ENCODE measurements at regions not wholly inside any gene's neighbourhood (a gene's known extent, or its start where the extent isn't known, plus 50 kb on each side); places are given as distances from the start of the nearest gene placed in this dataset.
A peak's percentile ranks its signal among the peaks of the same experiment; 100 is the strongest.

GRCh38 chrX:33840176-33840575, 291.9 kb downstream of the FAM47A start:
- Histone ChIP-seq H3K27me3 (ENCODE audit: control insufficient read depth, insufficient read depth, low read length) (no peaks in the 10 kb centered on the region), H3K4me3 (ENCODE audit: insufficient read depth, low read depth, low read length) (no peak overlapping the region), H3K36me3 (replicated peaks; ENCODE audit: control insufficient read depth, insufficient read depth, low read length) (no peaks in the 10 kb centered on the region)
- DNase-seq, result no peak

- no peaks in the 10 kb centered on the region for H3K27me3 ChIP-seq (ENCODE audit: control insufficient read depth, insufficient read depth, low read length)
- no peaks in the 10 kb centered on the region for H3K36me3 ChIP-seq (replicated peaks; ENCODE audit: control insufficient read depth, insufficient read depth, low read length)
- no peak overlapping the region for H3K4me3 ChIP-seq (ENCODE audit: insufficient read depth, low read depth, low read length)
- DNase-seq, result no peak
Observed at GRCh38 chrX:33831211-33831610, 300.9 kb downstream of the FAM47A start.

DNA sequence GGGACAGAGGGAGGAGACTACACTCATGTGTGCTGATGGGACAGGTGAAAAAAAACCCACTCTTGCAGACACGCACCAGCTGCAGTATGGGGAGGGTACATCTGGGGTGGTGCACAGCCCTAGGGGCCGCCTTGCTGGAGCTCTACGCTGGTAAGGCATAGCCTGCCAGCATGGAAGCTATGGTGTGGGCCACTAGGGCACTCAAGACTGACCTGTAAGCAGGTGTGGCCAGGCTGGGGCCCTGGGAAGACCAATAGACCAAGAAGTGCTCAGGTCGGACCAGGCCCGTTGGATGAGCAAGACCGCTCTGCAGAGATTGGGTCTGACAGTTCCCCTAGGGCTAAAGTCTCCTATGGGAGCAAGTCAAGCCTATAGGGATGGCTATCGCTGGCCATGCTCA, 314.8 kb downstream of the FAM47A start:
- Histone ChIP-seq H3K36me3 (replicated peaks; ENCODE audit: control insufficient read depth, insufficient read depth, low read length) (no peaks in the 10 kb centered on the region), H3K4me3 (ENCODE audit: insufficient read depth, low read depth, low read length) (no peak overlapping the region), H3K27me3 (ENCODE audit: control insufficient read depth, insufficient read depth, low read length) (no peaks in the 10 kb centered on the region)
- DNase-seq, result no peak

GRCh38 chrX:33808636-33809035, 323.5 kb downstream of the FAM47A start:
- Histone ChIP-seq H3K36me3 (replicated peaks; ENCODE audit: control insufficient read depth, insufficient read depth, low read length) (no peaks in the 10 kb centered on the region), H3K27me3 (ENCODE audit: control insufficient read depth, insufficient read depth, low read length) (no peaks in the 10 kb centered on the region), H3K4me3 (ENCODE audit: insufficient read depth, low read depth, low read length) (no peak overlapping the region)
- DNase-seq, result peak; percentile 4

- no peak for DNase-seq
- H3K4me3 ChIP-seq (ENCODE audit: insufficient read depth, low read depth, low read length), result no peak overlapping the region
- no peaks in the 10 kb centered on the region for H3K27me3 ChIP-seq (ENCODE audit: control insufficient read depth, insufficient read depth, low read length)
- no peaks in the 10 kb centered on the region for H3K36me3 ChIP-seq (replicated peaks; ENCODE audit: control insufficient read depth, insufficient read depth, low read length)
Observed at GRCh38 chrX:33784548-33784947, 347.6 kb downstream of the FAM47A start.

DNA sequence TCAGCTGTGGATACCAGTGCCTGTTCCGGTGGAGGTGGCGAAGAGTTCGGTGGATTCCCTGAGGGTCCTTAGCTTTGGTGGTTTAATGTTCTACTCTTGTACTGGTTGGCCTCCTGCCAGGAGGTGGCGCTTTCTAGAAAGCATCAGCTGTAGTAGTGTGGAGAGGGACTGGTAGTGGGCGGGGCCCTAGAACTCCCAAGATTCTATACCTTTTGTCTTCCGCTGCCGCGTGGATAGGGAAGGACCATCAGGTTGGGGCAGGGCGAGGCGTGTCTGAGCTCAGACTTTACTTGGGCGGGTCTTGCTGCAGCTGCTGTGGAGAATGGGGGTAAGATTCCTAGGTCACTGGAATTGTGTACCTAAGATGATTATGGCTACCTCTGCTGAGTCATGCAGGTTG, 390.3 kb downstream of the FAM47A start:
- no peak for DNase-seq
- Histone ChIP-seq H3K4me3 (ENCODE audit: insufficient read depth, low read depth, low read length) (peak overlapping the region; percentile 35; the same call in 1 of the 2 replicates), H3K27me3 (ENCODE audit: control insufficient read depth, insufficient read depth, low read length) (no peaks in the 10 kb centered on the region), H3K36me3 (replicated peaks; ENCODE audit: control insufficient read depth, insufficient read depth, low read length) (no peaks in the 10 kb centered on the region)

DNA sequence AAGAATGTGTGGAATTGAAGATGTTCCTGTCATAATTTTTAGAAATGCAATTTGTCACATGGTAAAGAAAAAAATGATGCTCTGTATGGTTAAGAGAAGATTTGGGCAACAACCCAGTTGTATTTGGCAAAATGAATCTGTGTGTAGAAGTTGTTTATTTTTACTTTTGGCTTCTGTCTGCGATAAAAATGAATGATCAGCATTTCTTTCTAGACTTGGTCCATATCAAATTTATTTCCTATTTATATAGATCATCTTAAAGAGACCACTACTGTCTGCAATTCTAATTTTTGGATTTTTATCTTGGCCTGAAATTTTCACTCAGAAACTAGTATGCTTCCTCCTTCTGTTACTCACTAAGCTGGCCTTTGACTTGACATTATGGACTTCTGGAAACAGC, 396.9 kb downstream of the FAM47A start:
- DNase-seq, result no peak
- Histone ChIP-seq H3K4me3 (ENCODE audit: insufficient read depth, low read depth, low read length) (no peak overlapping the region), H3K27me3 (ENCODE audit: control insufficient read depth, insufficient read depth, low read length) (no peaks in the 10 kb centered on the region), H3K36me3 (replicated peaks; ENCODE audit: control insufficient read depth, insufficient read depth, low read length) (no peaks in the 10 kb centered on the region)

GRCh38 chrX:33726281-33727160, 405.6 kb downstream of the FAM47A start:
- no peaks in the 10 kb centered on the region for H3K36me3 ChIP-seq (replicated peaks; ENCODE audit: control insufficient read depth, insufficient read depth, low read length)
- DNase-seq, result peak; percentile 21
- peak overlapping the region; percentile 67 for H3K4me3 ChIP-seq (ENCODE audit: insufficient read depth, low read depth, low read length)
- peaks cover 9% of the 10 kb centered on the region for H3K27me3 ChIP-seq (ENCODE audit: control insufficient read depth, insufficient read depth, low read length)

DNA sequence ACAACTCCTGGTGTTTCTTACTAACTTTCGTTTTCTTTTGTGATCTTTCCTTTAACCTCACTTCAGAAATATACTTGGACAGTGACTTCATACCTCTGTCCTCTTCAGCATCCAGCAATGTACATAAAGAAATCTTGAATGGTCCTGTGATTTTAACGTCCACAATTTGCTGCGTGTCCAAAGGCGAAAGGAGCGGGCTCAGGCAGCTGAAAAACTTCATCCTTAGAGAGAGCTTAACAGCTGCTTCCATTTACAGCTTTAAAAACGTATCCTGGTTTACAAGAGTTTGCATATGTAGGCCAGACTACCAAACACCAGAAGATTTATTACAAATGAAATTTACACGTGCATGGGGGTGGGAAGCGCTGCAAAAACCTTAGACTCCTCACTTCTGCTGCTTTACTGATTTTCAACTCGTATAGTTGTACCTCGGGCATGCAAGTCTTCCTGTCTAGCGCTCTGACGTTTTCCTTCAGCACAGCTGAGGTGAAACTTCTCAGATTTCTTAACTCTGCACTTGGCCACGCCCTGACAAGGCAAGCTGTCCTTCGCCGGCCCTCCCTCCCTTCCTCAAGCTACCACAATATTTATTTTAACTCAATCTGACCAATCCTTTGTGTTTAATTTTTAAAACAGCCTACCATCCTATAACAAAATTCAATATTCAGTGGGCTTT, 406.4 kb downstream of the FAM47A start:
- Histone ChIP-seq H3K36me3 (replicated peaks; ENCODE audit: control insufficient read depth, insufficient read depth, low read length) (no peaks in the 10 kb centered on the region), H3K27me3 (ENCODE audit: control insufficient read depth, insufficient read depth, low read length) (peaks cover 9% of the 10 kb centered on the region), H3K4me3 (ENCODE audit: insufficient read depth, low read depth, low read length) (peak overlapping the region; percentile 67)
- DNase-seq, result peak; percentile 43

DNA sequence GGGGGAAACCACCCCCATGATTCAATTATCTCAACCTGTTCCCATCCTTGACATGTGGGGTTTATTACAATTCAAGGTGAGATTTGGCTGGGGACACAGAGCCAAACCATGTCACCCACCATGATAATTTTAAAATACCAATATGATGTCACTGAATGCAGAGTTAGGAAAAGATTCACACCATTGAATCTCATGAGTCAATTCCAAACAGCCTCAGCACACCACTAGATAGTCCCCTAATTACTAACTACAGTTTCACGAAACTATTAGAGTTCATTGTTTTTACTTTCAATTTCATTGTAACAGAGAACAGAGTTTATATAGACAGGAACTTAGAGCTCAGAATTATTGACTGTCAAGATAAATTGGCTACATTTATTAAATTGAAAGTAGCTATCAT, 410.2 kb downstream of the FAM47A start:
- Histone ChIP-seq H3K4me3 (ENCODE audit: insufficient read depth, low read depth, low read length) (no peak overlapping the region), H3K36me3 (replicated peaks; ENCODE audit: control insufficient read depth, insufficient read depth, low read length) (no peaks in the 10 kb centered on the region), H3K27me3 (ENCODE audit: control insufficient read depth, insufficient read depth, low read length) (peaks cover 8% of the 10 kb centered on the region)
- no peak for DNase-seq

- Histone ChIP-seq H3K36me3 (replicated peaks; ENCODE audit: control insufficient read depth, insufficient read depth, low read length) (no peaks in the 10 kb centered on the region), H3K4me3 (ENCODE audit: insufficient read depth, low read depth, low read length) (no peak overlapping the region), H3K27me3 (ENCODE audit: control insufficient read depth, insufficient read depth, low read length) (no peaks in the 10 kb centered on the region)
- DNase-seq, result no peak
Observed at GRCh38 chrX:33686105-33686504, 446.0 kb downstream of the FAM47A start.

Measured in H7 (cell line).